ENCODE measurements at regions not wholly inside any gene's neighbourhood (a gene's known extent, or its start where the extent isn't known, plus 50 kb on each side); places are given as distances from the start of the nearest gene placed in this dataset.
"Not testable (repeated sequence)": the region's sequence is repeated elsewhere in the genome, so short reads cannot be mapped to it uniquely, and the experiment has no call there.

DNA sequence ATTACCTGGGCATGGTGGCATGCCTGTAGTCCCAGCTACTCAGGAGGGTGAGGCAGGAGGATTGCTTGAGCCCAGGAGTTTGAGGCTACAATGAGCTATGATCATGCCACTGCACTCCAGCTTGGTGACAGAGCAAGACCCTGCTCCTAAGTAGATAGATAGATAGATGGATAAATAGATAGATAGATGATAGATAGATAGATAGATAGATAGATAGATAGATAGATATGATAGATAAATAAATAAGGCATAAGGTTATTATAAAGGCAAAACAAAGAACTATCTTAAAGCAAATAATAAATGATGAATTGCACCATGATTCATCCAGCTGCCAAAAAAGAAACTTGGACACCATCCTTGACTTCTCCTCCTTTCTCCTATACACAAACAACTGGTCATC lies 82.0 kb upstream of the DLX6 start:
- not testable (repeated sequence) for DNase-seq (ENCODE audit: low spot score)

- DNase-seq (ENCODE audit: low spot score): no peak
Observed at GRCh38 chr7:96927131-96927530, 78.2 kb upstream of the DLX6 start.

DNA sequence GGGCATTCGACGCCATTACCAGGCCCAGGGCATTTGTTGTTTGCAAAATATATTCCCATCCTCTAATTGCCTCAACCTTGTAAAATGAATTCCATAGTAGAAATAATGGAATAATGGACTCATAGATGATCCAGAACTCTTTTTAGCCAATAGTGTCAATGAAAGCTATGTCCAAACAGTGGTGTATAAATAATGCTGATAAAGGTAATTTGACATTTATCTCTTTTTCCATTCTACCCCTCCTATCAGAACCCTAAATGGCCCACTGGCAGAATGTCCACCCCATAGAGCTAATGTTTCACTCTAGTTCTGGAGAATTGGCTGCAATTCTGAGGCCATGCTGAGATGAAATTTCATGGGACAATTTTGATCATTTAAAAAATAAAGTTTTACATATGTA lies 76.4 kb upstream of the DLX6 start:
- no peak for DNase-seq (ENCODE audit: low spot score)

- no peak for DNase-seq (ENCODE audit: low spot score)
Observed at GRCh38 chr7:96931891-96932290, 73.5 kb upstream of the DLX6 start.

DNA sequence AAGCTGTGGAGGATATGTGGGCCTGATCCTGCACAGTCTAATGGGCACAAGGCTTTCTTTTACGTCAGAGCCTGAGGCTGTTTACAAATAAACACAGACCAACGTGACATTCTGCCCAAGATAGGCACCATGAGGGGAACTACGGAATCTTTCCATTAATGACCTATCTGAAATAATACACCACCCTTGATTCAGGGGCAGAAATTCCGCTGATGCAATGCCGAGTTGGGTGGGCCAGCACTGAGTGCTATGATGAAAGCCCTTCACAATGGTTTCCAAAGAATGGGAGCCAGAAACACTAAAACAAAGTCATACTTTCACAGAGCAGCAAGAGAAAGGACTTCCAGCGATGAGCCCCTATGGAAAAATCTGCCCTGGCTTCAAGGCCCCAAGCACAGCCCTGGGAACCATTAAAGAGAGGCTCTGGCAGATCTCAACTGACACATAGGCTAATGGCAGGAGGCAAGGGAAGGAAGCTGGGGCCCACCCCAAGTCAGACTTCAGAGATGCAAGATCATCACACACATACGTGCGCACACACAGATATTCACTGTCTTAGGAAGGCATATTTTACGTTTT lies 72.2 kb upstream of the DLX6 start:
- no peak for DNase-seq (ENCODE audit: low spot score)

DNA sequence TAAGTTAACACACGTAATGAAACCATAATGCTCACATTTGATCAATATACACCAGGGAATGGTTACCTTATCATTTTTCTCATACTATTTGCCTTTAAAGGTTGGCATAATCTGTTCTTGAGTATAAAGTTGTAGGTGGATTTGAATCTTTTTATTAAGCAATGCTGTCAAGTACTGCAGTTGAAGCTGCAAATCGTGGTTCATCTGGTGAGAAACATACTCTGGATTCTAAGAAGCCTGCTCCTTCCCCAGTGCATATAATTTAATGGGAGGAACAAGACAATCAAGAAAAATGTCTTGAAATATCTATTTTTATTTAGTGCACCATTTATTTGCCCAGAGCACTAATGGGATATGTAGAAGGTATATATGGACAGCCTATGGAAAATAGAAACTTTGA lies 68.7 kb upstream of the DLX6 start:
- no peak for DNase-seq (ENCODE audit: low spot score)

- no peak for DNase-seq (ENCODE audit: low spot score)
Observed at GRCh38 chr7:96942112-96942511, 63.2 kb upstream of the DLX6 start.

- DNase-seq (ENCODE audit: low spot score): no peak
Observed at GRCh38 chr7:96949766-96950165, 55.6 kb upstream of the DLX6 start.

DNA sequence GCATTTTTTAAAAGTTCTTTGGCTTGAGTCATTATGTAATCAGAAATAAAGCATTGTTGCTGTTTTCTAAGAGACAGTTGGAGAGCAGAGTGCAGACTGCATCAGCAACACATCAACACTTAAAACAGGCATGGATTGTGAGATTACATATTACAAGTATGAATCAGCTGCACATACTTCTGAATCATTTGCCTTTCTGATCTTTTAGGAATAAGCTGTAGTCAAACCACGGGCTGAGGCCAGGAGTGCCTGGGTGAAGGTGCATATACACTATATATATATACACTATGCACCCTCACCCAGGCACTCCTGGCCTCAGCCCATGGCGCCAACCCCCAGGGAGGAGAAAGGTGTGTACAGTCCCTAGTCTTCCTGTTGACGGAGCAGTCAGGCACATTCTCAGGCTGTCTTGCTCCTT lies 52.4 kb upstream of the DLX6 start:
- no peak for DNase-seq (ENCODE audit: low spot score)

DNA sequence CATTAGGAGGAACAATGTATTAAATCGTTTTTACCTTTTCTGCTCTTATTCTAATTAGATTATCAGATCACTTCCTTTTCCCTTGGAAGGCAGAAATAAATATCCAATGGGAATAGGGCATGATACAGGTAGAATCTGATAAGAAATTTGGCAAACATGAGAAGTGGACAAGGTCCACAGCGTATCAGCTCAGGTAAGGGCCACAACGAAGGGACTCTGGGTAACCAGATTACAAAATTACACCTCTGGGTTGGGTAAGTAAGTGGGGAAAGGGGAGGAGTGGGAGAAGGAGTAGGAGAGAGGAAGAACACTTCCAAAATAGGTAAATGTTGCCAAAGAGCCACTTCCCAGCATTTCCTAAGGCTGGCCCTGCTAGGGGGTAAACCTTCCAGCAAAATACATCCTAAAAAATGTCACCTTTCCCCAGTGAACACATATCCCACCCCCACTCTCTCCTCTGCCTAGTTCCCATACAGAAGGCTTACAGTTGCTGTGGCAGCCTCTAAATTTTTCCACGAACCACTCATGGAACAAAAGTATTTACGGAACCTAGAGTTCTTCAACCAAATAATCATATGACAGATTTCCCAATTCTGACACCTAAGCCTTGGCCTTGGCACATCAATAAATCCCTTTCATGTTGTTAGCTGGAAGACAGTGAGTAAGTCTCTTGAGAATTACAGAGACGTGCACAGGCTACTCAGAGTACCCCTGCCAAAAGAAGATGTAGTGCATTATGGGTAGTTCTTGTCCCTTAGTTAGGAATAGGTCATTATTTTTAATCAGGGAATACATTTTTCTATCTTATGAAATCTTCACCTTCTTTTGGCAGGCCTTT lies 51.5 kb upstream of the DLX6 start:
- no peak for DNase-seq (ENCODE audit: low spot score)
